HL-60 (cell line): ENCODE measurements at regions not wholly inside any gene's neighbourhood (a gene's known extent, or its start where the extent isn't known, plus 50 kb on each side); places are given as distances from the start of the nearest gene placed in this dataset.
"Not testable (repeated sequence)": the region's sequence is repeated elsewhere in the genome, so short reads cannot be mapped to it uniquely, and the experiment has no call there.

Source experiments
- POLR2AphosphoS5 ChIP-seq: IDR thresholded peaks from 2 replicates; pipeline ENCODE4 v1.6.1; 2012; ENCODE audit warnings: low read depth
- TF ChIP-seq, protein P1 (sequence below): IDR thresholded peaks from one replicate; pipeline ENCODE4 v1.5.1; 2011; ENCODE audit warnings: low read length, control low read depth, inconsistent platforms; ENCODE audit not compliant: insufficient read depth
- TF ChIP-seq, protein P2 (sequence below): IDR thresholded peaks from 2 replicates; pipeline ENCODE4 v1.6.1; 2012; ENCODE audit warnings: low read depth; ENCODE audit not compliant: insufficient replicate concordance

- TF ChIP-seq, protein P1, sequence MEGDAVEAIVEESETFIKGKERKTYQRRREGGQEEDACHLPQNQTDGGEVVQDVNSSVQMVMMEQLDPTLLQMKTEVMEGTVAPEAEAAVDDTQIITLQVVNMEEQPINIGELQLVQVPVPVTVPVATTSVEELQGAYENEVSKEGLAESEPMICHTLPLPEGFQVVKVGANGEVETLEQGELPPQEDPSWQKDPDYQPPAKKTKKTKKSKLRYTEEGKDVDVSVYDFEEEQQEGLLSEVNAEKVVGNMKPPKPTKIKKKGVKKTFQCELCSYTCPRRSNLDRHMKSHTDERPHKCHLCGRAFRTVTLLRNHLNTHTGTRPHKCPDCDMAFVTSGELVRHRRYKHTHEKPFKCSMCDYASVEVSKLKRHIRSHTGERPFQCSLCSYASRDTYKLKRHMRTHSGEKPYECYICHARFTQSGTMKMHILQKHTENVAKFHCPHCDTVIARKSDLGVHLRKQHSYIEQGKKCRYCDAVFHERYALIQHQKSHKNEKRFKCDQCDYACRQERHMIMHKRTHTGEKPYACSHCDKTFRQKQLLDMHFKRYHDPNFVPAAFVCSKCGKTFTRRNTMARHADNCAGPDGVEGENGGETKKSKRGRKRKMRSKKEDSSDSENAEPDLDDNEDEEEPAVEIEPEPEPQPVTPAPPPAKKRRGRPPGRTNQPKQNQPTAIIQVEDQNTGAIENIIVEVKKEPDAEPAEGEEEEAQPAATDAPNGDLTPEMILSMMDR, result not testable (repeated sequence)
- TF ChIP-seq POLR2AphosphoS5, result not testable (repeated sequence)
- TF ChIP-seq, protein P2, sequence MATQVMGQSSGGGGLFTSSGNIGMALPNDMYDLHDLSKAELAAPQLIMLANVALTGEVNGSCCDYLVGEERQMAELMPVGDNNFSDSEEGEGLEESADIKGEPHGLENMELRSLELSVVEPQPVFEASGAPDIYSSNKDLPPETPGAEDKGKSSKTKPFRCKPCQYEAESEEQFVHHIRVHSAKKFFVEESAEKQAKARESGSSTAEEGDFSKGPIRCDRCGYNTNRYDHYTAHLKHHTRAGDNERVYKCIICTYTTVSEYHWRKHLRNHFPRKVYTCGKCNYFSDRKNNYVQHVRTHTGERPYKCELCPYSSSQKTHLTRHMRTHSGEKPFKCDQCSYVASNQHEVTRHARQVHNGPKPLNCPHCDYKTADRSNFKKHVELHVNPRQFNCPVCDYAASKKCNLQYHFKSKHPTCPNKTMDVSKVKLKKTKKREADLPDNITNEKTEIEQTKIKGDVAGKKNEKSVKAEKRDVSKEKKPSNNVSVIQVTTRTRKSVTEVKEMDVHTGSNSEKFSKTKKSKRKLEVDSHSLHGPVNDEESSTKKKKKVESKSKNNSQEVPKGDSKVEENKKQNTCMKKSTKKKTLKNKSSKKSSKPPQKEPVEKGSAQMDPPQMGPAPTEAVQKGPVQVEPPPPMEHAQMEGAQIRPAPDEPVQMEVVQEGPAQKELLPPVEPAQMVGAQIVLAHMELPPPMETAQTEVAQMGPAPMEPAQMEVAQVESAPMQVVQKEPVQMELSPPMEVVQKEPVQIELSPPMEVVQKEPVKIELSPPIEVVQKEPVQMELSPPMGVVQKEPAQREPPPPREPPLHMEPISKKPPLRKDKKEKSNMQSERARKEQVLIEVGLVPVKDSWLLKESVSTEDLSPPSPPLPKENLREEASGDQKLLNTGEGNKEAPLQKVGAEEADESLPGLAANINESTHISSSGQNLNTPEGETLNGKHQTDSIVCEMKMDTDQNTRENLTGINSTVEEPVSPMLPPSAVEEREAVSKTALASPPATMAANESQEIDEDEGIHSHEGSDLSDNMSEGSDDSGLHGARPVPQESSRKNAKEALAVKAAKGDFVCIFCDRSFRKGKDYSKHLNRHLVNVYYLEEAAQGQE, result not testable (repeated sequence)
Observed at GRCh38 chr2:158868386-158868785, 73.3 kb downstream of the DAPL1 start.
